CD14-positive monocyte (primary cell): ENCODE measurements at regions not wholly inside any gene's neighbourhood (a gene's known extent, or its start where the extent isn't known, plus 50 kb on each side); places are given as distances from the start of the nearest gene placed in this dataset.

ENCODE experiments used
- DNase-seq, 3 donors: peaks; one replicate each; pipeline ENCODE4 v3.0.0-alpha.2; 2011 to 2022
- H2AFZ ChIP-seq: 2 replicates; pipeline ENCODE4 v1.6.0; 2012; ENCODE audit warnings: mild to moderate bottlenecking, low read depth, low read length, inconsistent platforms; ENCODE audit not compliant: insufficient read depth, poor library complexity, severe bottlenecking
- H3K27ac ChIP-seq, 2 donors: 1 replicate in 1 of 2; 2 replicates in 1 of 2; pipeline ENCODE4 v1.5.1; 2012 to 2013; ENCODE audit warnings: low read length in 2 of 2, control low read depth in 1 of 2, inconsistent platforms in 1 of 2, low read depth in 1 of 2, mild to moderate bottlenecking in 1 of 2
- H3K27me3 ChIP-seq, 2 donors: one replicate each; pipeline versions ENCODE4 v1.6.0 to v1.6.1; 2011 to 2013; ENCODE audit warnings: low read length in 2 of 2; ENCODE audit not compliant: control insufficient read depth in 2 of 2, insufficient read depth in 2 of 2
- H3K36me3 ChIP-seq, 2 donors: replicated peaks in 1 of 2; 1 replicate in 1 of 2; 2 replicates in 1 of 2; pipeline versions ENCODE4 v1.5.1 to v1.6.1; 2012 to 2013; ENCODE audit warnings: low read length in 2 of 2, control low read depth in 1 of 2, inconsistent platforms in 1 of 2, mild to moderate bottlenecking in 1 of 2; ENCODE audit not compliant: insufficient read depth in 2 of 2, control insufficient read depth in 1 of 2
- H3K4me1 ChIP-seq, 2 donors: 1 replicate in 1 of 2; 2 replicates in 1 of 2; pipeline versions ENCODE4 v1.5.1 to v1.6.1; 2012 to 2013; ENCODE audit warnings: low read length in 2 of 2, control low read depth in 1 of 2, inconsistent platforms in 1 of 2, mild to moderate bottlenecking in 1 of 2, moderate library complexity in 1 of 2; ENCODE audit not compliant: insufficient read depth in 2 of 2, control insufficient read depth in 1 of 2
- H3K4me2 ChIP-seq: replicated peaks from 2 replicates; pipeline ENCODE3; 2012; ENCODE audit warnings: low read length, moderate library complexity, mild to moderate bottlenecking; ENCODE audit not compliant: poor library complexity, severe bottlenecking; ENCODE audit errors: extremely low read depth
- H3K4me3 ChIP-seq, 3 experiments: fragments of 200-600 bp in 1 of 3; sonication (generic) in 1 of 3; replicated peaks in 1 of 3; 1 replicate in 2 of 3; 2 replicates in 1 of 3; pipeline ENCODE4 v1.5.1; 2011 to 2013; ENCODE audit warnings: low read length in 3 of 3, mild to moderate bottlenecking in 3 of 3, control low read depth in 2 of 3, low read depth in 2 of 3, inconsistent platforms in 1 of 3, moderate library complexity in 1 of 3
- H3K79me2 ChIP-seq: 2 replicates; pipeline ENCODE4 v1.6.0; 2012; ENCODE audit warnings: mild to moderate bottlenecking, control low read depth, inconsistent platforms, low read length, moderate library complexity; ENCODE audit not compliant: insufficient read depth
- H3K9ac ChIP-seq: 2 replicates; pipeline ENCODE4 v1.6.0; 2017; ENCODE audit warnings: low read length, mild to moderate bottlenecking; ENCODE audit not compliant: insufficient read depth, poor library complexity, severe bottlenecking
- H3K9me3 ChIP-seq, 2 donors: replicated peaks in 1 of 2; 1 replicate in 1 of 2; 2 replicates in 1 of 2; pipeline versions ENCODE4 v1.5.1 to v1.6.1; 2012 to 2013; ENCODE audit warnings: low read length in 2 of 2, control low read depth in 1 of 2; ENCODE audit not compliant: control insufficient read depth in 1 of 2, insufficient read depth in 1 of 2
- H4K20me1 ChIP-seq: 2 replicates; pipeline ENCODE4 v1.6.0; 2012; ENCODE audit warnings: mild to moderate bottlenecking, low read length, control low read depth, moderate library complexity; ENCODE audit not compliant: insufficient read depth
- H3K27ac Mint-ChIP-seq, 7 donors: one replicate each; pipeline ENCODE4 v1.8.0; 2020; ENCODE audit warnings: mild to moderate bottlenecking in 7 of 7, mixed read lengths in 7 of 7, moderate library complexity in 6 of 7, inconsistent platforms in 2 of 7
- H3K27me3 Mint-ChIP-seq, 3 donors: one replicate each; pipeline ENCODE4 v1.8.0; 2021 to 2022; ENCODE audit warnings: low read depth in 3 of 3, mild to moderate bottlenecking in 3 of 3, mixed read lengths in 3 of 3, moderate library complexity in 3 of 3, inconsistent platforms in 1 of 3
- H3K36me3 Mint-ChIP-seq, 2 donors: one replicate each; pipeline ENCODE4 v1.8.0; 2020; ENCODE audit warnings: mixed read lengths in 2 of 2, inconsistent platforms in 1 of 2, mild to moderate bottlenecking in 1 of 2
- H3K4me1 Mint-ChIP-seq: one replicate; pipeline ENCODE4 v1.8.0; 2020; ENCODE audit warnings: mild to moderate bottlenecking, mixed read lengths
- H3K4me3 Mint-ChIP-seq, 2 donors: one replicate each; pipeline ENCODE4 v1.8.0; 2020; ENCODE audit warnings: mild to moderate bottlenecking in 2 of 2, mixed read lengths in 2 of 2, moderate library complexity in 1 of 2
- H3K9me3 Mint-ChIP-seq, 7 donors: one replicate each; pipeline ENCODE4 v1.8.0; 2020 to 2022; ENCODE audit warnings: mixed read lengths in 7 of 7, mild to moderate bottlenecking in 6 of 7, moderate library complexity in 6 of 7, inconsistent platforms in 2 of 7
- WGBS: methylation state at CpG from one replicate; pipeline ENCODE4 v1.1.5; 2013; ENCODE audit warnings: missing lambda C conversion rate; ENCODE audit not compliant: insufficient coverage; 5-methylcytosine and 5-hydroxymethylcytosine counted together
- intact Hi-C, 2 donors: fragments of 100-400 bp; cut with micrococcal nuclease; formaldehyde crosslinking; loops; one replicate each; pipeline versions ENCODE4 v1.15.0 to v1.15.1; 2023
- TF ChIP-seq, protein P1 (sequence below): fragments of 200-600 bp; IDR thresholded peaks from one replicate; pipeline ENCODE4 v1.8.0; 2022; ENCODE audit warnings: antibody characterized with exemption, mild to moderate bottlenecking

DNA sequence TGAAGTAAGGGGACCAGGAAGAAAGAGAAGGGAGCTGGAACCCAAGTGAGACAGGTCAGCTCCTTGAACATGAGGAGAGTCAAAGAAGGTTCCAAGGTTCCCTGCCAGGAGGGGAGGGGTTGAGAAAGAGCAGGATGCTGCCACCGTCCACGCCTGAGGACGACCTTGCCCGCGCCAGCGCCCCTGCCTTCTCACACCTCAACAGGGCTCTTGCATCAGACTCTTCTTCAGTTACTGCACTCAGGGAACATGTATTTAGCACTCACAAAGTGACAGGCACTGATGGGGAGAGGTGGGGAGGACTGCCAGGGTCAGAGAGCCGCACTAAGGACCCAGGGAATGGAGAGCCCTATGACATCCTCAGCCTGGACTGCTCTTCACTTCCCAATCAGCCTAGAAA lies 102.1 kb upstream of the NUDT4 start:
- no peaks in the 10 kb centered on the region for H3K27me3 ChIP-seq
- no peaks in the 10 kb centered on the region for H3K36me3 ChIP-seq
- no peaks in the 10 kb centered on the region for H3K79me2 ChIP-seq
- no peak overlapping the region for H3K4me2 ChIP-seq
- H3K4me1 Mint-ChIP-seq: no peaks in the 10 kb centered on the region
- H2AFZ ChIP-seq: no peak overlapping the region
- intact Hi-C loops: no loop called here
- no peak overlapping the region for H3K4me3 Mint-ChIP-seq
- no peaks in the 10 kb centered on the region for H3K9me3 ChIP-seq
- TF ChIP-seq, protein P1, sequence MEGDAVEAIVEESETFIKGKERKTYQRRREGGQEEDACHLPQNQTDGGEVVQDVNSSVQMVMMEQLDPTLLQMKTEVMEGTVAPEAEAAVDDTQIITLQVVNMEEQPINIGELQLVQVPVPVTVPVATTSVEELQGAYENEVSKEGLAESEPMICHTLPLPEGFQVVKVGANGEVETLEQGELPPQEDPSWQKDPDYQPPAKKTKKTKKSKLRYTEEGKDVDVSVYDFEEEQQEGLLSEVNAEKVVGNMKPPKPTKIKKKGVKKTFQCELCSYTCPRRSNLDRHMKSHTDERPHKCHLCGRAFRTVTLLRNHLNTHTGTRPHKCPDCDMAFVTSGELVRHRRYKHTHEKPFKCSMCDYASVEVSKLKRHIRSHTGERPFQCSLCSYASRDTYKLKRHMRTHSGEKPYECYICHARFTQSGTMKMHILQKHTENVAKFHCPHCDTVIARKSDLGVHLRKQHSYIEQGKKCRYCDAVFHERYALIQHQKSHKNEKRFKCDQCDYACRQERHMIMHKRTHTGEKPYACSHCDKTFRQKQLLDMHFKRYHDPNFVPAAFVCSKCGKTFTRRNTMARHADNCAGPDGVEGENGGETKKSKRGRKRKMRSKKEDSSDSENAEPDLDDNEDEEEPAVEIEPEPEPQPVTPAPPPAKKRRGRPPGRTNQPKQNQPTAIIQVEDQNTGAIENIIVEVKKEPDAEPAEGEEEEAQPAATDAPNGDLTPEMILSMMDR: no peak
- no peaks in the 10 kb centered on the region for H3K4me1 ChIP-seq
- no peaks in the 10 kb centered on the region for H3K36me3 Mint-ChIP-seq
- H3K27ac Mint-ChIP-seq: no peak overlapping the region
- H3K9ac ChIP-seq: no peak overlapping the region
- H3K9me3 Mint-ChIP-seq: peaks cover 0 to 4% (median 0%) of the 10 kb centered on the region in 7 donors
- no peaks in the 10 kb centered on the region for H4K20me1 ChIP-seq
- H3K27me3 Mint-ChIP-seq: peaks cover 1 to 2% (median 2%) of the 10 kb centered on the region in 3 donors
- no peak overlapping the region for H3K27ac ChIP-seq
- no peak for DNase-seq
- no peak overlapping the region for H3K4me3 ChIP-seq
- WGBS: no CpG with 5 or more reads among the region's 7 CpGs

DNA sequence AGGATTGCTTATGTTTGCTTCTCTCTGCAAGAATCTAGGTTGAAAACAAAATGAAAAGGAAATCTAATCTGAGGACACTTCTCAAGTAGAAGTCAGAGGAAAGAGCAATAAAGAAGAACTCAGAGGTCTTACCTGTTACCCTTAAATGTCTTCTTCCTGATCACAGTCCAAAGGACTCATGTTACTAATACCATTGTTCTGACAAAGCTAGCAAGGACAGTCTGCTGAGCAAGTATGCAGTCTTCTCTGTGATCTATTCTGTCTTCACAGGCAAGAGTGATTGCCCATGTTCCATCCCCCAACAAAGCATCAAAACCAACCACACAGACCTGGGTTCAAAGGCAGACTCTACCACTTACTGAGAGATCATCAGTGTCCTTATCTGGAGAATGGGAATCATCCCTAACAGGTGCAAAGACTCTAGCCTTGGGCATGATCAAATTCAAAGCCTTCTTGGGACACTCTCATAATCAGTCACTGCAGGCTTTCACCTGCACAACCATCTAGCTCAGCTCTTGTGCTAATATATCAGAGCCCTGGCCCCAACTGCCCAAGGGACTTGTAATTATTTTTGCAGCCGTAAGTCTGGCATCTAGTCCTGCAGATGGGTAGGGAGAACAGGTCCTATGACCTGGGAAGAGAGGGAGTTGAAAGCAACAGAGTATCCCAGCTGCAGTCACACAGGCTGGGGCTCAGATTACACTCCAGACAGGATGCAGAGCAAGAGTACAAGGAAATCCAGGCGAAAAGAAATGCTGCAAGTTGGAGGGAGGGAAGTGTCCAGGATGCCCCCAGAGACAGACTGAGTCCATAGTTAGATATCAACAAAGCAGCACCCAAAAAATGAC lies 97.9 kb upstream of the NUDT4 start:
- Mint-ChIP-seq H3K4me1 (no peaks in the 10 kb centered on the region), H3K4me3 (no peak overlapping the region), H3K36me3 (no peaks in the 10 kb centered on the region), H3K27me3 (peaks cover 1 to 5% (median 2%) of the 10 kb centered on the region in 3 donors), H3K27ac (no peak overlapping the region), H3K9me3 (peaks cover 0 to 11% (median 0%) of the 10 kb centered on the region in 7 donors)
- Histone ChIP-seq H3K9ac (no peak overlapping the region), H3K4me3 (no peak overlapping the region), H3K4me1 (no peaks in the 10 kb centered on the region), H3K79me2 (no peaks in the 10 kb centered on the region), H3K27ac (no peak overlapping the region), H3K4me2 (no peak overlapping the region), H4K20me1 (no peaks in the 10 kb centered on the region), H3K36me3 (no peaks in the 10 kb centered on the region), H3K27me3 (no peaks in the 10 kb centered on the region), H3K9me3 (no peaks in the 10 kb centered on the region), H2AFZ (no peak overlapping the region)
- intact Hi-C loops: no loop called here
- no peak for DNase-seq
- TF ChIP-seq, protein P1: no peak
- WGBS: no CpG with 5 or more reads among the region's 2 CpGs
